GM18868 (cell line): ENCODE measurements at regions not wholly inside any gene's neighbourhood (a gene's known extent, or its start where the extent isn't known, plus 50 kb on each side); places are given as distances from the start of the nearest gene placed in this dataset.
"Not testable (repeated sequence)": the region's sequence is repeated elsewhere in the genome, so short reads cannot be mapped to it uniquely, and the experiment has no call there.

Experiments
- ATAC-seq: cut with Tn5 transposase; IDR thresholded peaks from one replicate; pipeline ENCODE4 v1.9.1; 2021; ENCODE audit warnings: mild to moderate bottlenecking, moderate library complexity; ENCODE audit not compliant: unreplicated experiment

DNA sequence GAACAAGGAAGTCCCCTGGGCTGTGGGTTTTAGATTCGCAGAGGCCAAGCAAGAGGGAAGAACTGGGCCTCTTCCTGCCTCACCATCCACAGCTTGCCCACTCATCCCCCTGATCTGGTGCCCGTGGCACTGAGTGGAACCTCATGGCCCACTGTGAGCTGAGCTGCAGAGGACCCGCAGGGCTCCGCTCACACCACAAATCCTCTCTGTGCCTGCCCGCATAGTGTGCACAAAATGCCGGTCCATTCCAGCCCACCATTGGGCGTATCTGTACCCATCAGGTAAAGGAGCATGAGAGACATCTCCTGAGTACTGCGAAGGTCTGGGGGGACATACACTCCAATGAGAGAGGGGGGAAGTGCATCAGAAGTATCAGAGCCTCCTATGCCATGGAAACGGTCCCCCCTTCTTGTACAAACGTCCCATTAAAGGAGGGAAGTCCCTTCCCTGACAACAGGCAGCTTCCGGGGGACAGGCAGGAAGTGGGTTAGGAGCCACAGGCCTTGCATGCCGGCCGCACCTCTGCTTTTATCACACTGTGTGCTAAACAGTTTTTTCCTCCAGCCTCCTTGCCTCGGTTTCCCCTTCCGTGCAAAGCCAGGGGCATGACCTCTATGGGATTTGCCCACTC is 309.4 kb upstream of the DIO3 start:
- no peak for ATAC-seq

DNA sequence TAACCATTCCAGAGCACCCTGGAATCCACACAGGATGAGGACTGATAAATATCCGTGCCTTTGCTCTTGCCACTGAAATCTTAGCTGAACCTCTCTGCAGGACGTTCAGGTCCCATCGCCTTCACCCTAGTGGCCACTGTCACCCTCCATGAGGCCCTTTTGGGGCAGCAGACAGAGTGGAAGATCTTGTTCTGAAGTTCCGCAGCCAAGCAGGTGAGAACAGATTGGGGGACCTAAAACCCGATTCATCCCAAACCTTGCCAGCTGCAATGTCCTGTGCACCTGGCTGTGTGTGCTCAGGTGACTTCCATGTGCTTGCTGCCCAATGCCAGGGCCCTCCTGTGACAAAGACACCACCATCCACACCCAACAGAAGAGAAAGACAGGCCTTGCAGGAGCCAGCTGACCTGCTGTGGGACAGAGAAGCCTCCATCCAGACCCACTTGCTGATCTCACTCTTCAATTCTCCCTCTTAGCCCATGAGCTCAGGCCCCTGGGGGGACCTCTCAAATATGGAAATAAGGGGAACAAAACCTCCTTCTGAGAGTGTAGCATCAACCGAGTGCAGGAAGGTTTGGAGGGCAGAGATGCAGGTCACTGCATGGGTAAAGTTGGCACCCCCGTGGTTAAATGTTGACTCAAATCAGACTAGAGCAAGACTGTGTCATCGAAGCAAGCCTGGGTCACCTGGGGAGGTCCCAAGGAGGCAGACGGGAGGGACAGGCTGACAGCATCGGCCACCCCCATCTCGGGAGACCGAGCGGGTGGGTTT is 308.7 kb upstream of the DIO3 start:
- no peak for ATAC-seq

DNA sequence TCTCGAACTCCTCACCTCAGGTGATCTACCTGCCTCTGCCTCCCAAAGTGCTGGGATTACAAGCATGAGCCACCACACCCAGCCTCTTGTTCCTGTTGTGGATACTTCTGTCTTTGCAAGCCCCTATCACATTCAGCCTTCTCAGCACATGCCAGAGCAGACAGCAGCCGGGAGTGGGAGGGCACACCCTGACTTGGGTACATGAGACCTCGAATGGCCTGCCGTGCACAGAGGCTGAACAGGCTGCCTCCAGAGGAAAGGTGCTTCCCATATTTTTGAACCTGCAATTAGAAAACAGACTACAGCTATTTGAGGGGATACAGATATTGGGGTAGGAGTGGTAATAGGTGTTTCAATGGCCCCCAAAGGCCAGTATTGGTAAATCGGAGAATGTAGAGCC is 307.3 kb upstream of the DIO3 start:
- no peak for ATAC-seq

DNA sequence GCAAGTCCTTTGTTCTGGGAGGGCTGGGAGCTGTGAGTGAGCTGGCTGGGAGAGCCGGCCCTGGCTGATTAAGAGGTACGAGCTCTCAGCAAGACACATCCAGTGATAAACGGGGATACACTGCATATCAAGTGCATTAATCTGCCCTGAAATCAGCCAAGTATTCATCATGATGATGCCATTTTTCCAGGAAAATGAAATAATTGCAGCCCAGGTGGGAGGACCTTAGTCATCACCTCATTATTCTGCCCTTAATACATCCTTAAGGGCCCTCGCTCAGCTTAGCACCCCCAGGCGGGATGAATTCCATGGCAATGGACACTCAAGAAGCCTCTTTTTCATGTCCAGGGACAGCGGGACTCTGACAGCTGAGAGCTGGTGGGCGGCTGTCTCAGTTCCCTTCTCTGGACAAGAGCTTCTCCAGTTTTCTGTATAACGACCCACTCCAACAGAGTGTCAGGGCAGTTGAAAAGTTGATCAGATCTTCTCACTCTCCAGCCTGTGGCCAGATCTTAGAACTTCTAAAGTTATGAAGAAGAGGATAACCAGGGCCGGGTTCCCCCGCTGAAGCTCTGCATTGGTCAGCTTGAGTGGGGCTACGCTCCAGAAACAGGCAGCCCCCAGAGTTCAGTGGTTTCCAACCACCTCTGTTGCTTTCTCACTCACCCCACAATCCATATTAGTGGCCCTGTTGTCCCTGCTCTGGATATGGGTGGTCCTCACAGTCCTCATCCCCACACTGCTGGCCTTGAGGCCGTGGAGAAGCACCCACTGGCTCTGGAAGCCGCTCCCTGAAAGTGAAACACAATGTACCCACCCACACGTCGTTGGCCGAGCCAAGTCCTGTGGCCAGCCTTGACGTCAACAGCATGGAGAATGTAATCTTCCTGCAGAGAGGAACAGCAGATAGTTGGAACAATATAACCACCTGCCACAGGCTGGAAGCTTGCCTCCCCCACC is 306.2 kb upstream of the DIO3 start:
- no peak for ATAC-seq

DNA sequence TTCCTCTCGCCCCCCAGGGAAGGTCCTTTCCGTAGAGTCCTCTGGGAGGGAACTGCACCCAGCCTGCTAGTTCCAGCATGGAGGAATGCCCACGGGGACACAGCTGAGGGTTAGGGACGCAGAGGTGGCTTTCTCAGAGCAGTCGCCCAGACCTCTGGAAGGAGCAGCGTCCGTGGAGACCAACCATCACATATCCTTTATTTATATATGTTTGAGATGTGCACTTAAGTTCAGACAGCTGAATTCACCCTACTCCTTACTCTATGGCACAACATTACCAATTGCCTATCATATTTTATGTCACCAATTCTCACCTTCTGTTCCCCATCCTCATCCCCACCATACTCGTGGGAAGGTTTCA is 305.6 kb upstream of the DIO3 start:
- ATAC-seq, result no peak

DNA sequence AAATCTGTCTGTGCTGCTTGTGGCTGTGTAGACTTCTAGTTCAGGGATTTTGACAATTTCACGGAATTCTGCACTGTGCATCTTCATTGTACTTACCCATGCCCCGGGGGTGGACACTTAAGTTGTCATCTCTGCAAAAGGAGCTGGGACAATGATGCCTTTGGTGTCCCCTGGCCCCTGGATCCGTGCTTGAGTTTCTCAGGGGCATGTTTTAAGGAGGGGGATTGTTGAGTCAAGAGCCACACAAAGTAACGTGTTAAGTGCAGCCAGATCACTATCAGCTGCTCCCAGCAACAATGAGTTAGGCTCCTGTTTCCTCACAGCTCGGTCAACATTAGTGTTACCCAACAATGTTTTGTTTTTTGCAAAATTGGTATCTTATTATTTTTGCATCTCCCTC is 305.0 kb upstream of the DIO3 start:
- no peak for ATAC-seq

DNA sequence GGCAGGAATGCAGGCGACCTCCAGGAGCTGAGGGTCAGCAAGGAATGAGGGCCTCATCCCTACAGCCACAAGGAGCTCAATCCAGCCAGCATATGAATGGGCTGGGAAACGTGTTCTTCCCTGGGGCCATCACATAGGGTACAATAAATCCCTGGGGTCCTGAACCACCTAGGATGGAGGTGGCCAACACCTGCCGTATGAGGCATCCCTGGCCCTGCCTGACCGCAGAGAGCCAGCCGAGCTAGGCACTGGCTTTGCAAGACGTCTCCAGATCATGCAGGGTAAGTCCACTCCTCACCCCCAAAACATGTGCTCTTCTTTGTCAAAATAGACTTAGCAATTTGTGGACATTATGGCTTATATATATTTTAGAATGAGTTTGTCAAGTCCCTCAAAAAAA is 303.7 kb upstream of the DIO3 start:
- ATAC-seq, result no peak

DNA sequence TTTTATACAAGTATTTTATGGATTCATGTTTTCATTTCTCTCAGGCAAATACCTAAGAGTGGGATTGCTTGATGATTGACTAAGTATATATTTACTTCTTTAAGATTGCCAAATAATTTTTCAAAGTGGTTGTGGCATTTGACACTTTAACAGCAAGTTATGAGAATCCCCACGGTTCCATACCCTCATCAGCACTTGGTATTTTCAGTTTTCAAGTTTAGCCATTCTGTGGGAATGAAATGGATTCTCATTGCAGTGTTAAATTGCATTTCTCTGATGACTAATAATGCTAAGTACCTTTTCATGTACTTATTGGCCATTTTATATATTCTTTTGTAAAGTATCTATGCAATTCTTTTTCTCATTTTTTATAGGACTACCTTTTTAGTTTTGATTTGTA is 301.5 kb upstream of the DIO3 start:
- no peak for ATAC-seq

DNA sequence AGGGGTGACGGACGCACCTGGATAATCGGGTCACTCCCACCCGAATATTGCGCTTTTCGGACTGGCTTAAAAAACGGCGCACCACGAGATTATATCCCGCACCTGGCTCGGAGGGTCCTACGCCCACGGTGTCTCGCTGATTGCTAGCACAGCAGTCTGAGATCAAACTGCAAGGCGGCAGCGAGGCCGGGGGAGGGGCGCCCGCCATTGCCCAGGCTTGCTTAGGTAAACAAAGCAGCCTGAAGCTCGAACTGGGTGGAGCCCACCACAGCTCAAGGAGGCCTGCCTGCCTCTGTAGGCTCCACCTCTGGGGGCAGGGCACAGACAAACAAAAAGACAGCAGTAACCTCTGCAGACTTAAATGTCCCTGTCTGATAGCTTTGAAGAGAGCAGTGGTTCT is 294.9 kb upstream of the DIO3 start:
- not testable (repeated sequence) for ATAC-seq

DNA sequence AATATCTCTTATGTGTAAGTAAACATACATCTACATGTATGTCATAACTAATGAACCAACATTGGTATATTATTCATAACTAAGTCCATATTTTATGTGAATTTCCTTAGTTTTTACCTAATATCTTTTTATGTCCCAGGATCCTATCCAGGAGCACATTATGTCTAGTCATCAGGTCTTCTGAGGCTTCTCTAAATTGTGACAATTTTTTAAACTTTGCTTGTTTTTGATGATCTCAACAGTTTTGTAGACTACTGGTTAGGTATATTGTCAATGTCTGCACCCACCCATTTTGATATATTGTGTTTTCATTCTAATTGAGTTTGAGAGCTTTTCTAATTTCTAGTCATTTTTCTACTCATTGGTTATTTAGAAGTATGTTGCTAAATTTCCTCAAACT is 288.2 kb upstream of the DIO3 start:
- ATAC-seq, result no peak

DNA sequence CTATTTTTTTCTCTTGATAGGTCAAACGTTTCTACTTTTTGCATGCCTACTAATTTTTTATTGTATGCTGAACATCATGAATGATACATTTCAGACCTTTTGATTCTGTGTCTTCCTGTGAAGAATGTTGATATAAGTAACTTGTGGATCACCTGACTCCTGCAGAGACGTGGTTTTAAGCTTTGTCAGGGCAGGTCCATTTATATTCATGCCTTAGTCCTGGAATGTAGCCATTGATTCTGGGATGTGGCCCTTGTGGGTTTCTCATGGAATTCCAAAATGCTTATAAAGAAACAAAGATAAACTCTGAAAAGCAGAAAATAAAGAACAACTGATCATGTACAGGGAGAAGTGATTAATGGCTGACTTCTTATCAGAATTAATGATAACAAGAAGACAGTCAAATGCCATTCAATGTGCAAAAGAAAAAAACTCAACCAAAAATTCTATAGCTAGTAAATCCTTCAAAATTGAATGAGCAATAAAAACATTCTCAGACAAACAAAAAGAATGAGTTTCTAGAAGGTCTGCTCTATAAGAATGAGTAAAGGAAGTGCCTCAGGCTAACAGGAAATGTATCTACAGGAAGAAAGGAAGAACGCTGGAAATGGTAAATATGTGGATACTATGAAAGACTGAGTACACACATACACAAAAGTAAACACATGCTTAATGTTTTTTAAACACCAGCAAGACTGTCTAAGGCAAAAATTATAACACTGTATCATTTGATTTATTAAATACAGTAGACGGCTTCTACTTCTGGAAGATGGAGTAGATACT is 284.8 kb upstream of the DIO3 start:
- no peak for ATAC-seq

DNA sequence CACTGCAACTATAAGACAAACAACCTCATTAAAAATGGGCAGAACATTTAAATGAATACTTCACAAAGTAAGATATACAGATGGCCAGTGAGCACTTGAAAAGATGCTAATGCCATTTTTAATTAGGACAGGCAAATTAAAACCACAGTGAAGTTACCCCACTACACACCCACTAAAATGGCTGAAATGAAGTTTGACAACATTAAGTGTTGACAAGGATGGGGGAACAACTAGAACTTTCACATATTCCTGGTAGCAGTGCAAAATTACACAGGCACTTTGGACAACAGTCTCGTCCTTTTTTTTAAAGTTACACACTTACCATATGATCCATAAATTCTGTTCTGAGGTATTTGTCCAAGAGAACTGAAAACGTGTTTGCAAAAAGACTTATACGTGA is 278.9 kb upstream of the DIO3 start:
- no peak for ATAC-seq

DNA sequence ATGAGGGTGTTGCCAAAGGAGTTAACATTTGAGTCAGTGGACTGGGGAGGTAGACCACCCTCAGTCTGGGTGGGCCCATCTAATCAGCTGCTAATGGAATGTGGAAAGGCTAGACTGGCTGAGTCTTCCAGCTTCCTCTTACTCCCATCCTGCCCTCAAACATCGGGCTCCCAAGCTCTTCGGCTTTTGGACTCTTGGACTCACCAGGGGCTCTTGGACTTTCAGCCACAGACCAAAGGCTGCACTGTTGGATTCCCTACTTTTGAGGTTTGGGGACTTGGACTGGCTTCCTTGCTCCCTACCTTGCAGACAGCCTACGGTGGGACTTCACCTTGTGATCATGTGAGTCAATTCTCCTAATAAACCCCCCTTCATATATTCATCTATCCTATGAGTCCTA is 276.6 kb upstream of the DIO3 start:
- ATAC-seq, result no peak

DNA sequence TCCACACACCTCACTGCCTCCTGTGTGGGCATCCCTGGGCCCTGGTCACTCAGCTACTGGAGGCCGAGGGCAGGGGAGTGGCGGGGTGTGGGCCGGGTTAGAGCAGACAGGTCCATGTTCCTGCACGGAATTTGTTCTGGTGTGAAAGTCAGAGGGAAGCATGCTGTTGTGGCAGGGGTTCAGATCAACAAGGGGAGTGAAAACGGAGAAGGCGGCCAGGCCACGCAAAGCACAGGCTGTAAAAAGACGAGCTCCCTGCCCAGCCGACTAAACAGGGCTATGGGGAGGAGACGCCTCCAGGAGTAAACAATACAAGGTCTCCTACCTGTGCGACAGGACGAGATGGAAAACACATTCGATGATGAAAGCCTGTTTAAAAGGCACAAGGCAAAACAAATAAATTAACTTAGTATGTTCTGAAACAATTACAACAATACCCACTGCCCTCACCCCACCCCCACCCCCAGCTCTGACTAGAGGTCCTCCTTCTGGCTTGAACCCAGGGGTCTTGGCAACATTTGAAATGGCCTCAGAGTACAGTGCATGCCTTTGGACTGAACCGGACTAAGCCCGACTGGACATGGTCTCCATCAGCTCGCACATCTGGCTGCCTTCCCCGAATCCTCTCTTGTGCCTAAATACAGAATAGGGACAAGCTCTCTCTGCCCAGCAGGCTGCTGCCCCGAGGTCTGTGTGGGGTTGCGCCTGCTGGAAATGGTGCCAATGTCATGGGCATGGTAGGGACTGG is 274.9 kb upstream of the DIO3 start:
- ATAC-seq, result no peak

DNA sequence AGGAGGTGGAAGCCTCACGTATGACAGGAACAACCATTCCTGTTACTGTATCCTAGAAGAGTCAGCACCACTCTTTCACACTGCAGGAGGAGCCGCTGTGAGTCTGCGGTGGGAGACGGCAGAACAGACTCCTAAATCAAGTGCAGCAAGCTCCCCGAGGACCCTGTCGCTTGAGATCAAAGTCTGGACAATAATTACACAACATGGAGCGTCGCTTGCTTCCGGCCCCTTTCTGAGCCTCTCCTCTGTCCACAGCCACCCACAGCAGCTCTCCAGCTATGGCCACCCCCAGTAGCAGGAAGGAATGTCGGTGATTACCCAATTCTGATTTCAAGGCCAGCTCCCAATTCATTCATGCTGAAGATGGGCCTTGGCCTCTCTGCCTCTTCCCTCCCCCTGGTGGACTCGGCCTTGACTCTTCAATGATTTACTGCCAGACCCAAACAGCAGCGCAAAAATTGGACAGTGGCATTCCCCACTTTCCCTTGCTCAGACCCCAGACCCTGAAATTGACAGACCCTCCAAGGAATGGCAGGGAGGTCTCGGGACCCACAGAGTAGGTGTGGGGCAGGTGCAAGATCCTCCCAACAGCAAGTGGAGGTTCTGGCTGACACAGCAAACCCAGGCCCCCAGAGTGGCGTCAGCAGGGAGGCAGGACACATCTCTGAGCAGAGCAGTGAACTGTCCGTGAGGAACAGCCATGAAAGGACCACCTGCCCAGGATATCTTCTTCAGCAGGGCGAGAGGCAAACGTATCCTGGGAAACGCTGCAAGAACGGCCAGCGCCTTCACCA is 272.7 kb upstream of the DIO3 start:
- no peak for ATAC-seq

DNA sequence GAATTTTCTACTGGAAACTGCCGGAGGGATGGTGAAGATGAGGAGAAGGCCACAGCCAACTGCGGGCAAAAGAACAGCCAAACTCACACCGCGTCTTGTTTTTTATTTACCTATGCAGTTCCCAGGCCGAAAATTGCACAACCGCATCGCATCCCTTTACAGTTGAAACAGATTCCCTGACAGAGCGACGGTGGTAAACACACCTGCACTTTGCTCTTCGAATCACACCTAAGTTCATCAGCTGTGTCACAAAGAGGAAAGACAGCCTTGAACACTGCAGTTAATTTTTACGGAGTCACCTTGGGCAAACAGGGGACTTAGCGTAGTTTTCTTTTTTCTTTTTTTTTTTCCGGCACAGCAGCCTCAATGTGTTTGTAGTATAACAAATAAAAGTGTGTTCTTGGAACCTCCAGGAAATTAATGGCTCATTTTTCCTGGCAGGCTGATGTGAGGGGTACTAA is 272.0 kb upstream of the DIO3 start:
- no peak for ATAC-seq

DNA sequence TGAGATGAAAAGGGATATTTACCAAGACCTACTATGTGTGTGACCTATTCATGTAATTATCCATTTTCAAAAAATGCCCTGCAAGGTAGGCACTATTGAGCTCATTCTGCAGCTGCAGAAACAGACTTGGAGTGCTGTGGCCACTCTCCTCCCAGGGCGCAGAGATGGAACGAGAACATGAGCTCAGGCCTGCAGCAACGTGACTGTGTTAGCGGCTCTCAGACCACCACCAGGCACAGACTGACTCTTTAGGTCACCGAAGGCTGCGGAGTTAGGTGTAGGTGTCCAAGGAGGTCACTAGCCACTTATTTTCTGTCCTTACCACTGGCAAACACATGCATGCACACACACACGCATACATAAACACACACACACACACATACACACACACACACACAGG is 271.4 kb upstream of the DIO3 start:
- ATAC-seq, result no peak

DNA sequence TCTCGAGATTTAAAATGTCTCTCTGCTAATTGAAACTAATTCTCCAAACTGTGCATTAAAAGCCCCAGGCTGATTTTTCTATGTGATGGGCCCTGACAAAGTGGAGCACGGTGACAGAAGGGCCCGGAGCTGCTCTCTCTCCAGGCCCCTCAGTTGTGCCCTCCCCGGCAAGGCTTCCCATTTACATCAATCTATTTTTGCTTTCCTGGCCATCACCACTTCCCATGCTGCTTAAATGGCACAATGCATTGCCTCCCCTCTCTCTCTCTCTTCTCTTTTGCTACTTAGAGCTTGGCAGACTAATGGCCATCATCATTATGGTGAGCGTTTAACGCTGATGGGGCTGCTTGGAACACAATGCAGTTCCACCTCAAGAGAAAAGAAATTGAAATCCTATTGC is 270.7 kb upstream of the DIO3 start:
- no peak for ATAC-seq

DNA sequence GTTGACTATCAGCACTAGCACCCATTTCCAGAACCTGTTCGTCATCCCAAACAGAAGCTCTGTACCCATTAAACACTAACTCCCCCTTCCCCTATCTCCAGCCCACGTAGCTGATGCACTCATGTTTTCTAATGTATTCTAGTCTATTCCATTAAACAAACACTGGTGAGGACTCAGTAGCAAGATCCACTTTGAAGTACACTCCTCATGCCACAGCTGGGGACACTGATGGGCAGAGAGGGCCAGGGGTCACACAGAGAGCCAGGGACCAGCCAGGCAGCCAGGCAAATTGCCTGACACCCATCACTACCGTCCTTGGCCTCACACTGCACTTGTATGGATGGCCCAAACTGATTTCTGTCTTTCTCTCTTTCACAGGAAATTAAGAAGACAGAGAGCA is 269.9 kb upstream of the DIO3 start:
- no peak for ATAC-seq
